ENCODE measurements at regions not wholly inside any gene's neighbourhood (a gene's known extent, or its start where the extent isn't known, plus 50 kb on each side); places are given as distances from the start of the nearest gene placed in this dataset.
"Not testable (repeated sequence)": the region's sequence is repeated elsewhere in the genome, so short reads cannot be mapped to it uniquely, and the experiment has no call there.

DNA sequence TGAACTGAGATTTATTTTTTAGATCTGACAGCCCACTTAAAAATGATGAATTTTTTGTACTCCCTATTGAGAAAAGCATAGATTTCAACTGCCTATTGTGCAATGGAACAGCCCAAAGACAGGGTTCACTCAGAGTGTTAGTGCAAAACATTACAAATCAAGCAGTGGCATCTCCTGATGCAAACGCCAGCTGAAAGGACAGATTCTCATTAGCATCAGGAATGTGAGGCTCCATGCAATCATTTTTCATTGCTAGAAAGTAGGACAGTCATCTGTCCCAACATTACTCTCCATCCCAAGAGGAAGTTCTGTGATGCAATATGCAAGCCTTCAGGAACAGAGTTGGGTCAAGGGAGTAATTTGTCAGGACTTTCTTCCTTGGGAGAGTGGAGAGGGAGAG, 215.4 kb downstream of the ATP6V0E2 start:
- H3K4me1 ChIP-seq; DNase-seq; H3K4me3 ChIP-seq; intact Hi-C loops (cut with DNase I; ENCODE audit: low total_unique reads); H3K9me3 ChIP-seq; in situ Hi-C loops (cut with MboI; ENCODE audit: low pct_ligation_motif_present in 1 of 4, low pct_unique_long_range_greater_than_20kb in 1 of 4, low sequenced_read_pairs in 3 of 4); H3K36me3 ChIP-seq; H3K27me3 ChIP-seq: not testable (repeated sequence)
- peak overlapping the region in 1 of 4 donors; percentile 34 for H3K27ac ChIP-seq
- peak in 1 of 3 donors; percentile 46 for TF ChIP-seq POLR2AphosphoS5 (IDR thresholded peaks at IDR 0.05)
- 55 to 67% methylated on average over 1 of the region's 1 CpG for WGBS, 2 donors (ENCODE audit: low coverage in 1 of 2)

DNA sequence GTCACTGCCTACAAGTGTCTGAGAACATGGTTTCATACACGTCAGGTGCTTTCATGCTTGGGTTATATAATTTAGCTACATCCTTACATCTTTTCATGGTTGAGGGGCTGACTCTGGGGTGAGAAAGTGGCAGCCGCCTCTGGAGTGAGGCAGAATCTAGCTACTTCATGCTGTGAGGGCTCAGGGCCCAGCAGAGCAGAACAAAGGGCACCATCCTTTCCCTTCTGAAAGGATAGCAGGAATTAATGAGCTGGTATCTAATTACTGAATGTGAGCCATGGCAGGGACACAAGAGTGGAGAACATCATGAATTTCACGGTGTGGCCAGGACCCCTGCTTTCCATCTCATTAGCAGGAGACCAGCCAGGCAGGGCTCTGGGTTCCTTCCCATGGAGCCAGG, 217.0 kb downstream of the ATP6V0E2 start:
- intact Hi-C loops (cut with DNase I; ENCODE audit: low total_unique reads); H3K27me3 ChIP-seq; H3K9me3 ChIP-seq; H3K27ac ChIP-seq; in situ Hi-C loops (cut with MboI; ENCODE audit: low pct_ligation_motif_present in 1 of 4, low pct_unique_long_range_greater_than_20kb in 1 of 4, low sequenced_read_pairs in 3 of 4); H3K4me1 ChIP-seq; DNase-seq; H3K4me3 ChIP-seq; H3K36me3 ChIP-seq: not testable (repeated sequence)
- 86% methylated on average over 2 of the region's 3 CpGs; no CpG with 5 or more reads in 1 of the 2 donors for WGBS, 2 donors (ENCODE audit: low coverage in 1 of 2)

DNA sequence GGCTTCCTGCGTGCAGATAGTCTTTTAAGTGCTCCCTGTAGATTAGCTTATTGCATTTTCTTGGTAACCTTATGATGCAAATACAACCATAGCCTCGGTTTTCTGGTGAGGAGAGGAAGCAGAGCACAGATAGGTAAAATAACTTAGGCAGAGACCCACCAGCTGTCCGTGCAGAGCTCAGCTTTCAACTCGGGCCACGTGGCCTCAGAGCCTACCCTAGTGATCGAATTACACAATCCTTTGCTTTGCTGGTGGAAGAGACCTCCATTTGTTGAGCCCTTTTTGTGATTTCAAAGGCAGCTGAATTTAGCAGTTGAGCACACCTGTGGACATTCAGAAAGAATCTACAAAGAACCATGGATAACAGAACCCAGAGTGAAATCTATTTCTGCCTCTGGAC, 220.1 kb downstream of the ATP6V0E2 start:
- intact Hi-C loops (cut with DNase I; ENCODE audit: low total_unique reads); H3K36me3 ChIP-seq; in situ Hi-C loops (cut with MboI; ENCODE audit: low pct_ligation_motif_present in 1 of 4, low pct_unique_long_range_greater_than_20kb in 1 of 4, low sequenced_read_pairs in 3 of 4); H3K27ac ChIP-seq; H3K4me3 ChIP-seq; H3K4me1 ChIP-seq; H3K9me3 ChIP-seq; H3K27me3 ChIP-seq; DNase-seq: not testable (repeated sequence)
- WGBS, 2 donors (ENCODE audit: low coverage in 1 of 2), result 68 to 71% methylated on average over 2 to 6 of the region's 6 CpGs

DNA sequence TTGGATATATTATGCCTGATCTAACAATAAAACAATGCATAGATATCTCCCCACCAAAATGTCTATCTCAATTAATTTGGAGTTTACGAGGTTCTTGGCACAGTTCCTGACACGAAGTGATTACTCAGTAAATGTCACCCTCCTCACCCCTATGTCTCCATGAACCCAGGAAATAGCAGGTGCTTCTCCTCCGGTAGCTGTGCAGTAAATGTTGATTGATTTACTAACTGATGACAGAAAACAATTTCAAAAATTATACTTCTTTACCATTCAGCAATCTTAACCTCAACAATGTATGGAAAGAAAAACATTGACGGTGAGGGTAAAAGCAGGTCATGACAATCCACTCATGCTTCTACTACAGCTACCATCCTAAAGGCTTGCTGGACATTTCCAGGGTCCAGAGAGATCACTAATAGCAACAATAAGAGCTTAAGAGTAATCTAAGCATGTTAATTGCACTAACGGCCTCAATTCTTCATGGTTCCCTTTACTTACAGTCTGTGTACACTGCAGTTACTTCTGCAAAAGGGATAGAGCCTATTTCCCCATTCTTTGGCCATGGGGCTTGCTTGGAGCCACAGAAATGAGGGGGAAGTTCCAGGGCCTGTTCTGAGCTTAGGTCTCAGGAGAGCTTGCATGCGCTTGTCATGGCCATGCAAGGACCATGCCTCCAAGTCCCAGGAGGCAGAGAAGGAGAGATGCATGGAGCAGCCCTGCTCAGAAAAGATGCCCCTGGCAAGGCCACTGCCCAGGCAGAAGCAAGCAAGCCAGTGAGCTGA, 222.6 kb downstream of the ATP6V0E2 start:
- H3K27me3 ChIP-seq; DNase-seq; H3K4me3 ChIP-seq; H3K9me3 ChIP-seq; H3K27ac ChIP-seq; intact Hi-C loops (cut with DNase I; ENCODE audit: low total_unique reads); H3K36me3 ChIP-seq; H3K4me1 ChIP-seq; in situ Hi-C loops (cut with MboI; ENCODE audit: low pct_ligation_motif_present in 1 of 4, low pct_unique_long_range_greater_than_20kb in 1 of 4, low sequenced_read_pairs in 3 of 4): not testable (repeated sequence)
- WGBS, 2 donors (ENCODE audit: low coverage in 1 of 2), result 33 to 41% methylated on average over 4 to 6 of the region's 6 CpGs

DNA sequence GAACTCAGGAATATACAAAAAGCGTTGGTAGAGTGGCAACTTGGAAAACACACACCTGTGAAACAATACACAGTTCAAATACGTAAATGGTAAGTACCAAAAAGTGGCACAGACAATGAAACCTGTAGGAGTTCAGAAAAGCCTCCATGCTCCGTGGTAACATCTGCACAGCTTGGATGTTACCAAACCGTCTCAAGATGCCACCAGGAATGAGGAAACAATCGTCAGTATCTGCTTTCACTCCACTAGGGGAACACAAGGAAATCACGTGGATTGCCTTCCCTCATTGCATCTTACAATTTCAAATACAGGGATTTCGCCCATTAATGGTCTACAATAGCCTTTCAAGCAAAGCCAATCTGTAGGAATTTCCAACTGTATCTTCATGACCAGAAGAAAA, 224.6 kb upstream of the LRRC61 start:
- H3K27me3 ChIP-seq; intact Hi-C loops (cut with DNase I; ENCODE audit: low total_unique reads); in situ Hi-C loops (cut with MboI; ENCODE audit: low pct_ligation_motif_present in 1 of 4, low pct_unique_long_range_greater_than_20kb in 1 of 4, low sequenced_read_pairs in 3 of 4); H3K27ac ChIP-seq; H3K9me3 ChIP-seq; DNase-seq; H3K36me3 ChIP-seq; H3K4me1 ChIP-seq; H3K4me3 ChIP-seq: not testable (repeated sequence)
- WGBS, 2 donors (ENCODE audit: low coverage in 1 of 2), result 67 to 73% methylated on average over 2 to 7 of the region's 7 CpGs

DNA sequence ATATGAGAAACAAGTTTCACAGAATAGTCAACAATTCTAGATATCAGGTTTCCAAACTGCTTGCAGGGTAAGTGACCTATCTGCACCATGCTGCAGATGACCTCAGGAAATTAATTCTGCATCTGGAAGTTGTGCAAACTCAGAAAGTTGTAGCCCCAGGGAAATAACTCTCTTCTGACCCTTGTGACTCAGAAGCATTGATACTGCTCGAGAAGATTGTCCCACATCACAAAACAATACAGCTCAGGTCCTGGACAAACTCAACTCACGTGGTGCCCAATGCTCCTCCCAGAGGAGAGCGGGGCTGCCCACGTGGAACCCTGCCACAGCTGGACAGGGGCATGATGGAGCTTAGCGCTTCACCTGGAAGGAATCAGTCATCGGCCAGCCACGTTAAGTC, 221.9 kb upstream of the LRRC61 start:
- H3K4me3 ChIP-seq; H3K9me3 ChIP-seq; DNase-seq; H3K27ac ChIP-seq; intact Hi-C loops (cut with DNase I; ENCODE audit: low total_unique reads); H3K36me3 ChIP-seq; in situ Hi-C loops (cut with MboI; ENCODE audit: low pct_ligation_motif_present in 1 of 4, low pct_unique_long_range_greater_than_20kb in 1 of 4, low sequenced_read_pairs in 3 of 4); H3K4me1 ChIP-seq; H3K27me3 ChIP-seq: not testable (repeated sequence)
- 81% methylated on average over 6 of the region's 7 CpGs; no CpG with 5 or more reads in 1 of the 2 donors for WGBS, 2 donors (ENCODE audit: low coverage in 1 of 2)

DNA sequence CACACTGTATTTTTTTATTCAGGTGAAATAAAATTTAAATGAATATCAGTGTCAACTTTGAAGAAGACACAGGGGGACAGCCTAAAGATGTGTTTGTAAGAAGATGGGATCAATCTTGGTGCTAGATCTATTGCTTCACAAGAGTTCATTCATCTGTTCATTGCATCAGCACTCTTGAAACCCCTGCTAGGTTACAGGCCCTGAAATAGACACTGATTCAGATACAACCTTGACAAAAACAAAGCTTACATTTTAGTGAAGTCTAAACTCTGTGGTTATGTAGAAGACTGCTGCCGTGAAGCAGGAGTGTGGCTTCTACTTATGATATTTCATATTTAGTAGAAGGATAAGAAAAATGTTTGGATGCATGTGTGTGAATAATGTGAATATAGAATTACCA, 215.9 kb upstream of the LRRC61 start:
- in situ Hi-C loops (cut with MboI; ENCODE audit: low pct_ligation_motif_present in 1 of 4, low pct_unique_long_range_greater_than_20kb in 1 of 4, low sequenced_read_pairs in 3 of 4); H3K36me3 ChIP-seq; intact Hi-C loops (cut with DNase I; ENCODE audit: low total_unique reads); DNase-seq; H3K27ac ChIP-seq; H3K4me3 ChIP-seq; H3K9me3 ChIP-seq; H3K27me3 ChIP-seq; H3K4me1 ChIP-seq: not testable (repeated sequence)
- WGBS, 2 donors (ENCODE audit: low coverage in 1 of 2), result 53% methylated on average over 1 of the region's 1 CpG; no CpG with 5 or more reads in 1 of the 2 donors

DNA sequence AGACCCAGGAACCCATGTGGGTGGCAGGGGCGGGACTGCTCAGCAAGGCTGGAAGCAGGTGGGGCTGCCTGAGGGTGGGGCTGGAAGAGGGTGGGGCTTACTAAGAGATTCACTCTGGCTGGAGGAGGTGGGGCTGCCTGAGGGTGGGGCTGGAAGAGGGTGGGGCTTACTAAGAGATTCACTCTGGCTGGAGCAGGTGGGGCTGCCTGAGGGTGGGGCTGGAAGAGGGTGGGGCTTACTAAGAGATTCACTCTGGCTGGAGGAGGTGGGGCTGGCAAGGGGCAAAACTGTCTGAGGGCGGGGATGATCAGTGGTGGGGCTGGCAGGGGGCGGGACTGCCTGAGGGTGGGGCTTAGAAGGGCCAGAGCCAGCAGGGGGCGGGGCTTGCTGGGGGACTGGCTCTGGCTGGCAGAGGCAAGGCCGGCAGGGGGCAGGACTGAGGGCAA, 212.8 kb upstream of the LRRC61 start:
- H3K27me3 ChIP-seq; H3K27ac ChIP-seq; intact Hi-C loops (cut with DNase I; ENCODE audit: low total_unique reads); H3K36me3 ChIP-seq; H3K9me3 ChIP-seq; H3K4me3 ChIP-seq; in situ Hi-C loops (cut with MboI; ENCODE audit: low pct_ligation_motif_present in 1 of 4, low pct_unique_long_range_greater_than_20kb in 1 of 4, low sequenced_read_pairs in 3 of 4); H3K4me1 ChIP-seq: not testable (repeated sequence)
- DNase-seq, result peak; percentile 22
- whole genome bisulfite sequencing, 2 donors (ENCODE audit: low coverage in 1 of 2), result no CpG with 5 or more reads among the region's 5 CpGs

DNA sequence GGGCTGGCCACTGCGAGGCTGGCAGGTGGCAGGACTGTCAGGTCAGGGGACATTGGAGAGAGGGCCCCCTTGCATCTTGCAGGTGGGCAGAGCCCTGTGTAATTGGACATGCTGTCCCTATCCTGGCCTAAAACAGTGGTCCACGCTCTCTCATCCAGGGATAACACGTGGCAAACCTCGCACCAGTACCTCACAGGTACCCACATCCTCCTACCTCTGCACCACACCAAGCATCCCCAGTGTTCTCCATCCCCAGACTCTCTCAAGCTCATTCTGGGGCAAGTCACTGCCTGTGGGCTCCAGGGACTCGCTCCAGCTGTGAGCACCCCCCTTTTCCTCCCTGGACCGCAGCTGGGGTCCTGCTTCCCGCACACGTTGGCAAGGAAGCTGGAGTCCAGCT, 212.3 kb upstream of the LRRC61 start:
- in situ Hi-C loops (cut with MboI; ENCODE audit: low pct_ligation_motif_present in 1 of 4, low pct_unique_long_range_greater_than_20kb in 1 of 4, low sequenced_read_pairs in 3 of 4); intact Hi-C loops (cut with DNase I; ENCODE audit: low total_unique reads); H3K27me3 ChIP-seq: not testable (repeated sequence)

DNA sequence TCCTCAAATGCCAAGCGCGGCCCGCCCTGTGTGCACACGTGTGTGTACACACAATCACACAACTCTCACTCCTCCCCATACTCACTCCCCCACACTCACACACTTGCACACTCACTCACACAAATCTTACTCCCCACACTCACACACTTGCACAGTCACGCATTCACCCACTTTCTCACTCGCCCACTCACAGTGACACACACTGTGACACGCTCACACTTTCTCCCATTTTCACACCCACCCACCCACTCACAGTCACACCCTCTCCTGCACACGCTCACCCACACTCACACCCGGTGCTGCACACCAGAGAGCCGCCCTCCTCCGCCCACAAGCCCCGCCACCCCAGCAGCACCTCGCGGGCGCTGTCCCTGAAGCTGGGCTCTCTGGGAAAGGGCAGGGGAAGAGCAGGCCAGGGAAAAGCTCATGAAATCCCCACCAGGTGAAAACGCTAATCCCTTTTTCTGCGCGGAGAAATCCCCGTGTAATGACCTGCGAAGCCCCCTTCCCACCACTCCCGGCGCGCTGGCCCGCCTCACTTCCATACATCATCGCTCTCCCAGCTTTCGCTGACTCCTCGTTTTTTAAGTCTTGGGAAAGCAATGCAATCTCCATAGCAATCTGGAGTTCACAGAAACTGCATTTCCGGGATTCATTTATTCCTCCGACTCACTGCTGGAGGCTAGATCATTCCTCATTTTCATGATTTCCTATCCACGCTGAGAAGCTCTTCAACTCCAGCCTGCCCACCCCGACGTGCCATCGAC, 211.6 kb upstream of the LRRC61 start:
- intact Hi-C loops (cut with DNase I; ENCODE audit: low total_unique reads); H3K4me1 ChIP-seq; H3K9me3 ChIP-seq; H3K27ac ChIP-seq; H3K36me3 ChIP-seq; H3K4me3 ChIP-seq; in situ Hi-C loops (cut with MboI; ENCODE audit: low pct_ligation_motif_present in 1 of 4, low pct_unique_long_range_greater_than_20kb in 1 of 4, low sequenced_read_pairs in 3 of 4); H3K27me3 ChIP-seq; DNase-seq: not testable (repeated sequence)
- 63 to 78% methylated on average over 7 to 30 of the region's 33 CpGs for WGBS, 2 donors (ENCODE audit: low coverage in 1 of 2)

More for the DNA sequence above, 212.3 kb upstream of the LRRC61 start:
- DNase-seq, H3K4me3 ChIP-seq, H3K27ac ChIP-seq, H3K36me3 ChIP-seq, H3K4me1 ChIP-seq, H3K9me3 ChIP-seq: not testable (repeated sequence)
- WGBS, 2 donors (ENCODE audit: low coverage in 1 of 2), result 65% methylated on average over 8 of the region's 8 CpGs; no CpG with 5 or more reads in 1 of the 2 donors
